Nephron progenitor cell (in vitro differentiated cells): ENCODE measurements at regions not wholly inside any gene's neighbourhood (a gene's known extent, or its start where the extent isn't known, plus 50 kb on each side); places are given as distances from the start of the nearest gene placed in this dataset.

Experiments used
- DNase-seq: peaks from one replicate; pipeline ENCODE4 v3.0.0; 2021
- H3K27ac Mint-ChIP-seq: 2 replicates; pipeline ENCODE4 v1.8.0; 2021; ENCODE audit warnings: mild to moderate bottlenecking, moderate library complexity, mixed read lengths
- H3K27me3 Mint-ChIP-seq: 2 replicates; pipeline ENCODE4 v1.8.0; 2021; ENCODE audit warnings: mild to moderate bottlenecking, low read depth, mixed read lengths; ENCODE audit not compliant: poor library complexity
- H3K36me3 Mint-ChIP-seq: 2 replicates; pipeline ENCODE4 v1.8.0; 2021; ENCODE audit warnings: low read depth, mixed read lengths
- H3K4me1 Mint-ChIP-seq: 2 replicates; pipeline ENCODE4 v1.8.0; 2021; ENCODE audit warnings: mixed read lengths
- H3K4me3 Mint-ChIP-seq: 2 replicates; pipeline ENCODE4 v1.8.0; 2021; ENCODE audit warnings: mild to moderate bottlenecking, moderate library complexity, mixed read lengths
- H3K9me3 Mint-ChIP-seq: 2 replicates; pipeline ENCODE4 v1.8.0; 2021; ENCODE audit warnings: mild to moderate bottlenecking, moderate library complexity, mixed read lengths
- CTCF ChIP-seq: fragments of 200-600 bp; sonication (generic); IDR thresholded peaks from 2 replicates; pipeline ENCODE4 v1.5.0; 2021; ENCODE audit warnings: antibody characterized with exemption

- no peaks in the 10 kb centered on the region for H3K36me3 Mint-ChIP-seq
- H3K27ac Mint-ChIP-seq: peak overlapping the region; percentile 2
- TF ChIP-seq CTCF: no peak
- no peaks in the 10 kb centered on the region for H3K27me3 Mint-ChIP-seq
- DNase-seq: no peak
- no peak overlapping the region for H3K4me3 Mint-ChIP-seq
- no peaks in the 10 kb centered on the region for H3K9me3 Mint-ChIP-seq
- H3K4me1 Mint-ChIP-seq: no peaks in the 10 kb centered on the region
These were observed 324.9 kb downstream of the JRKL start for GRCh38 chr11:96714689-96715088.

- no peaks in the 10 kb centered on the region for H3K9me3 Mint-ChIP-seq
- TF ChIP-seq CTCF: no peak
- H3K27ac Mint-ChIP-seq: no peak overlapping the region
- no peaks in the 10 kb centered on the region for H3K4me1 Mint-ChIP-seq
- H3K4me3 Mint-ChIP-seq: no peak overlapping the region
- no peaks in the 10 kb centered on the region for H3K36me3 Mint-ChIP-seq
- H3K27me3 Mint-ChIP-seq: no peaks in the 10 kb centered on the region
- no peak for DNase-seq
These were observed 325.4 kb downstream of the JRKL start for GRCh38 chr11:96715208-96715607.

GRCh38 chr11:96736601-96737000 is 346.8 kb downstream of the JRKL start:
- Mint-ChIP-seq H3K4me1 (peaks cover 12% of the 10 kb centered on the region), H3K27me3 (peaks cover 6% of the 10 kb centered on the region), H3K27ac (no peak overlapping the region), H3K36me3 (no peaks in the 10 kb centered on the region), H3K9me3 (peaks cover 11% of the 10 kb centered on the region), H3K4me3 (no peak overlapping the region)
- no peak for TF ChIP-seq CTCF
- DNase-seq: no peak

GRCh38 chr11:96738311-96738710 is 348.5 kb downstream of the JRKL start:
- no peak for DNase-seq
- Mint-ChIP-seq H3K36me3 (no peaks in the 10 kb centered on the region), H3K4me3 (no peak overlapping the region)

GRCh38 chr11:96741068-96741467 is 351.3 kb downstream of the JRKL start:
- H3K36me3 Mint-ChIP-seq: no peaks in the 10 kb centered on the region
- peaks cover 12% of the 10 kb centered on the region for H3K4me1 Mint-ChIP-seq
- H3K27ac Mint-ChIP-seq: no peak overlapping the region
- no peak for DNase-seq
- no peak overlapping the region for H3K4me3 Mint-ChIP-seq
- H3K9me3 Mint-ChIP-seq: no peaks in the 10 kb centered on the region
- no peaks in the 10 kb centered on the region for H3K27me3 Mint-ChIP-seq
- no peak for TF ChIP-seq CTCF

More at GRCh38 chr11:96738311-96738710, 348.5 kb downstream of the JRKL start:
- Mint-ChIP-seq H3K27me3 (peaks cover 6% of the 10 kb centered on the region), H3K9me3 (peaks cover 11% of the 10 kb centered on the region), H3K4me1 (peaks cover 12% of the 10 kb centered on the region), H3K27ac (no peak overlapping the region)
- no peak for TF ChIP-seq CTCF

GRCh38 chr11:96744697-96745096 is 354.9 kb downstream of the JRKL start:
- H3K27ac Mint-ChIP-seq: no peak overlapping the region
- no peaks in the 10 kb centered on the region for H3K27me3 Mint-ChIP-seq
- H3K36me3 Mint-ChIP-seq: no peaks in the 10 kb centered on the region
- no peak for TF ChIP-seq CTCF
- no peaks in the 10 kb centered on the region for H3K4me1 Mint-ChIP-seq
- H3K4me3 Mint-ChIP-seq: no peak overlapping the region
- no peaks in the 10 kb centered on the region for H3K9me3 Mint-ChIP-seq
- DNase-seq: no peak
